ENCODE measurements at regions not wholly inside any gene's neighbourhood (a gene's known extent, or its start where the extent isn't known, plus 50 kb on each side); places are given as distances from the start of the nearest gene placed in this dataset.

DNA sequence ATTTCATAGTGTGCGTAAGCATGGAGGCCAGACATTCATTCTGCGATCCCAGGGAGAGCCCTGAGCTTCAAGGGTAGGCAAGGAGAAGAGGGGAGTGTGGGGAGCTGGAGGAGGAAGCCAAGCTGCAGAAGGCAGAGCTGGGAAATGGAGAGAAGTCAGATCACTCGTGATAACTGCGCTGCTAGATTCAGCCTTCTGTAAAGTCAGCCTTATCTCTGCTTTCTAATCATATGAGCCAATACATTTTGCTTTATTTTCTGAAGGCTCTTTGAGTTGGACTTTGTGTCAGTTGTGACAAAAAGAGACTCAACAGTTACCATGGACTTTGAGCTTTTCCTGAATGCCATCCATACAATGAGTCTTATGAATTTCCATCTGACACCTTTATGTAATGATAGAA, 61.7 kb upstream of the CREB5 start:
- TF ChIP-seq POLR2A (IDR thresholded peaks at IDR 0.05; ENCODE audit: low read length), result no peak
- TF ChIP-seq GATA1 (IDR thresholded peaks at IDR 0.05; ENCODE audit: low read depth, low read length), result no peak
- no peak for DNase-seq

DNA sequence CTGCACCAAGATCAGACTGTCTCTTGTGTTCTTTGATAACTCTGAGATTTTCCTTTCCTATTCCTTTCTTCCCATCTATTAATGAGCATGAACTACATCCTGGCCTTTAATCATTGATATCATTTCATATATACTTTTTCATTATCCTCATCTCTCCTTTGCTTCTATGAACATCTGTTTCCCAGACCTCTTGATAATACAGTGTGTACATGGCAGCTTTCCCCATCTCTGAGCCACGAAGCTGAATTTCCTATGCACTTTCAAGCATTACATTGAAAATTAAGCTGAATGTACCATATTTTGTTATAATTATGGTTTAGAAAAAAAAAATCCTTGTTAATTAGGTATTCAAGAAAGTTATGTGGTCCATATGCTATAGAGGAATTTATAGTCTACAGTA, 60.9 kb upstream of the CREB5 start:
- TF ChIP-seq POLR2A (IDR thresholded peaks at IDR 0.05; ENCODE audit: low read length), result no peak
- no peak for TF ChIP-seq GATA1 (IDR thresholded peaks at IDR 0.05; ENCODE audit: low read depth, low read length)
- DNase-seq, result no peak

DNA sequence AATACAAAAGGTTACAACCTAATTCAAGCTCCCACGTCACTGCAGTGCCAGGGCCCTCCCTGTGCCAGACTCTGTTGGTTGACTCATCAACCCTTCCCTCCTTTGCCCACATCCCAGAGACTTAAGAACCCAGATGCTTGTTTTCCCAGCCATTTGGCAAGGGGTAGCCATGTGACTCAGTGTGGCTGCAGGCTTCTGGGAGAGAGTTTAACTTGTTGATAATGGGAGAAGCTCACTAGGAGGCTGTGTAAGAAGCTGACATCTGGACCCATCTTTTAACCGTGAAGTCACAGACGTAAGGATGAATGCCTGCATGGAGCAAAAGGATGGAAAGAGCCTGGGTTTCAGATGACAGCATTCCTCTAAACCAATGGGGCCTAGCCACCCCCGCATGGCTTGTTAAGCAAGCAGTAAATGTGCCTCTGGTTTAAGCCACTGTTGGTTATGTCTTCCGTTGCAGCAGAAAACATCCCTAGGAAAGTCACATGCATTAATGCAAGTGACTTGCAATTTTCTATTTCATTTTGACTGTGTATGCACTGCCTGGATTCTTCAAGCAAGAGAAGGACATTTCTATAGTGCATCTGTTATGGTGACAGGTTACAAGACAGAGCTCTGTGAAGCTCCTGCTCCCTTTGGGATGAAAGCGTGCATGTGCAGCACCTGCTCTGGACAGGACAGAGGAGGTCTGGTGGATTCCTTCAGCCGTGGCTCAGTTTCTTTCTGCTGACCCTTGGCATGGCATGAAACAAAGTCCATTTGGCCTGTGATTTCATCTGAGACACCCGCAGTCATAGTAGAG, 57.5 kb upstream of the CREB5 start:
- no peak for DNase-seq
- TF ChIP-seq GATA1 (IDR thresholded peaks at IDR 0.05; ENCODE audit: low read depth, low read length) (no peak), POLR2A (IDR thresholded peaks at IDR 0.05; ENCODE audit: low read length) (no peak)

DNA sequence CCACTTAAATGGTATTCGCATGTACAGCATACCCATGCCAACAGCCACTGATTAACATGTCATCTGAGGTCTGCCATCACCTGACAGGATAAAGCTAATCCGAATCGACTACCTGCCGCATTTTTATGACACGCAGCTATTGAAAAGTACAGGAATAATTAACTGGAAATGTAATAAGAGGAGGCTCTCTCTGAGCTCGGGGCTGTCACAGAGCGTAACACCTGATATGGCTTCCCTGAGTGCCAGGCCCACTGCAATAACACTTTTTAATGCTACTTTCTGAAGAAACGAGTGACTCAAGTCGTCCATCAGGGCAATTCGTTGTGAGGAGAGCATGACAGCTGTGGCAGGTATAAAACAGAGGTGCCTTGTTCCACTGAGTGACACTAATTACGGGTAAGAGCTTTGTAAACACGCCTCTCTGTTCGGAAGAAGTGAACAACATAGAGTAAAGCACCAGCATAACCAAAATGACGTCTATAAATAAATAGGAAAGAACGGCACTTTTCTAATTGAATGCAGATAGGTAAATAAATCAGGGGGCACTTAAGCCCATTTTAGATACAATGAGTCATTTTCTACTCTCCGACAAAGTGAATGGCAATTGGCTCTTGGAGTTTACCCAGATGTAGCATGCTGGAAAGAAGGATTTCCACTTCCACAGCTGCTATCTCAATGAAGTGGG, 56.5 kb upstream of the CREB5 start:
- DNase-seq, result no peak

DNA sequence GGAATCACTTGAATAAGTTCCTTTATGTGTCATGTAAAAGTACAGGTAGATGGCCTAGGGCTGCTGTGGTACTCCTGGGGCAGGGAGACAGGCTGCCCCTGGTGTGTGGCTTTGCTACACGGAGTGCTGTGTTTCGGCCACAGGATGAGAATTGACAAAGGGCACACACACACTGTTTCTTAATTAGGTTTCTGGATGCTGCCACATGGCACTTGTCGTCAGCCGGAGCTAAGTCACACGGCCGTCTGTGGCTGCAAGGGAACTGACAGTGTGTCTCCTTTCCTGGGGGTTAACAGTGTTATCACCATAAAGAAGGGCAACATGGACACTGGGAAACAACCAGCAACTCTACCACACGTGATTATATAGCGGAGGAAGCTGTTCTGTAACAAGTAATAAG, 55.7 kb upstream of the CREB5 start:
- DNase-seq, result no peak
- TF ChIP-seq GATA1 (IDR thresholded peaks at IDR 0.05; ENCODE audit: low read depth, low read length) (no peak), POLR2A (IDR thresholded peaks at IDR 0.05; ENCODE audit: low read length) (no peak)

More for the DNA sequence above, 56.5 kb upstream of the CREB5 start:
- TF ChIP-seq POLR2A (IDR thresholded peaks at IDR 0.05; ENCODE audit: low read length) (no peak), GATA1 (IDR thresholded peaks at IDR 0.05; ENCODE audit: low read depth, low read length) (no peak)

DNA sequence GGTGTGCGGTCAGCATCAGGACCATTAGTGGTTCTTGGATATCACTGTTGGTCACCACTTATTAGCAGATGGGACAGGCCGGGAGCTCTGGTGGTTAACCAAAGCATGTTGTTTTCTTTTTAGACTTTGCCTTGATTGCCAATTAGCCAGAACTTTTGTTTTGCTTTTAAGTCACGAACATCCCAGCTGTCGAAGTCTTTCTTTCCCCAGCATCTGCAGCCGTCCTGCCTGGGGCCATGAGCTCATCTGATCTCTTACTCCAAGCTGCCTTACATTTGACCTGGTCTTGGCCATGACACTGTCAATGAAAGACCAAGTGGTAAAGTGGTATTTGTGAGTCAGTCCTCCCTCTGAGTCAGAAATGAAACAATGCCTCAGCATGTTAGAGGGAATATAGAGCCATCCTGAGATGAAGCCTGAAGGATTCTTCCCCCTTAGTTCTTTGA, 53.9 kb upstream of the CREB5 start:
- DNase-seq, result no peak
- TF ChIP-seq GATA1 (IDR thresholded peaks at IDR 0.05; ENCODE audit: low read depth, low read length), result no peak
- no peak for TF ChIP-seq POLR2A (IDR thresholded peaks at IDR 0.05; ENCODE audit: low read length)

DNA sequence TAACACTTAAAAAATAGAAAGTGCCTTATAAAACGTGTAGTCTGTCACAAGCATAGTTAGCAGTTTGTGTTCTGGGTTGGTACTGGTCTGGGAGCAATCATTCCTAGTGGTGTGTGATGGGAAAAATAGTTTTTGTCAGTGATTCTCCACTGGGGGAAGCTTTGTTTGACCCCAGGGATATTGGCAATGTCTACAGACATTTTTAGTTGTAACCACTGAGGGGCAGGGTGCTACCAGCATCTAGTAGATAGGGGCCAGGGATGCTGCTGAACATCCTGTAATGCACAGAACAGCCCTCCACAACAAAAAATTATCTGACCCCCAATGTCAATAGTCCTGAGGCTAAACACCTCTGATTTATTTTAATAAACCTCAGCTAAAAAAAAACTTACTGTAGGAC, 51.6 kb upstream of the CREB5 start:
- no peak for TF ChIP-seq POLR2A (IDR thresholded peaks at IDR 0.05; ENCODE audit: low read length)
- TF ChIP-seq GATA1 (IDR thresholded peaks at IDR 0.05; ENCODE audit: low read depth, low read length), result no peak
- DNase-seq, result no peak

DNA sequence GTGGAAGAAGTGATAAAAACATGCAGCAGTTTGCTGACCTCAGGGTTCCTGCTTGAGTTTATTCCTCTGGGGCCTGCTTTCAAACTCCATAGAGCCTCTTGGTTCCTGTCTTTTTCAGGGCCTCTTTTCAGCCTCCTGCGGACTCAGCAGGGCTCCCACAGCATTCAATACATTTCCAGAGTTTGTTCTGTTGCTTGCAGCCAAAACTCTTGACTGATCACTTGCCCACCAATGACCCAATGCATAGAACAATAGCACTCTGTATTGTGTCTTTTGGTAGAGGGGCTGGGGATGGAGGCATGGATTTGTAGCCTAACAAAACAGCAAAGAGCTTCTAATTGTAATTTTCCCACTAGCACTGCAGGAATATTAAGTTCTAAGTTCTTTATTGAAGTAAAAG, 50.8 kb upstream of the CREB5 start:
- TF ChIP-seq GATA1 (IDR thresholded peaks at IDR 0.05; ENCODE audit: low read depth, low read length), result no peak
- DNase-seq, result no peak

DNA sequence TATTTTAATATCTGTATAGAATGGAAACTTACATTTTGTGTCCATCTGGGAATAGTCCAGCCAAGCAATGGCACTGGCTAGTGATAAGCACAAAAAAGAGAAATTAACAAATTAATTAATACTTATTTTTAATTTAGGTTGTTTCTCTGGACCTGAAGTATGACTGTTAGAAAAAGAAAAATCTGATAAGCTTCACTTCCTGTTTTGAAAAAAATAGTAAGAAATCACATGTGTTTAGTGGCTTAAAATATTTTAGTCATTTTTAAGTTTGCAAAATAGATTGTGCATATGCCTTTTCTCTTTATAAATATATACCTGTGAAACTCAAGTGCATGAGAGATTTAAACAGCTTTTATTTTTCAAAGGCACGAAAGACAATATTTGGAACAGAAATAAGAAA, 50.1 kb upstream of the CREB5 start:
- no peak for TF ChIP-seq POLR2A (IDR thresholded peaks at IDR 0.05; ENCODE audit: low read length)
- DNase-seq, result no peak

All from erythroblast (primary cell).